Lung (tissue), 11 donors: ENCODE measurements at regions not wholly inside any gene's neighbourhood (a gene's known extent, or its start where the extent isn't known, plus 50 kb on each side); places are given as distances from the start of the nearest gene placed in this dataset.
"Not testable (repeated sequence)": the region's sequence is repeated elsewhere in the genome, so short reads cannot be mapped to it uniquely, and the experiment has no call there.

Experiments used
- ATAC-seq: fragments of 200-7000 bp; cut with Tn5 transposase; one replicate; pipeline ENCODE4 v1.9.1; 2020; ENCODE audit warnings: moderate number of reproducible peaks; ENCODE audit not compliant: insufficient read depth, low FRiP score
- DNase-seq, 3 donors: peaks; one replicate each; pipeline ENCODE4 v3.0.0-alpha.2; 2013 to 2017
- H3K27ac ChIP-seq, 2 donors: one replicate each; pipeline ENCODE4 v1.5.1; 2013; ENCODE audit warnings: mild to moderate bottlenecking in 2 of 2, moderate library complexity in 2 of 2, control low read depth in 1 of 2, inconsistent platforms in 1 of 2, low read depth in 1 of 2, low read length in 1 of 2
- H3K27me3 ChIP-seq, 3 donors: one replicate each; pipeline ENCODE4 v1.5.1; 2013; ENCODE audit warnings: low read length in 2 of 3; ENCODE audit not compliant: control insufficient read depth in 3 of 3, insufficient read depth in 3 of 3
- H3K36me3 ChIP-seq, 4 donors: one replicate each; pipeline ENCODE4 v1.5.1; 2013; ENCODE audit warnings: low read length in 4 of 4, mild to moderate bottlenecking in 1 of 4, moderate library complexity in 1 of 4; ENCODE audit not compliant: control insufficient read depth in 4 of 4, insufficient read depth in 4 of 4
- H3K4me1 ChIP-seq, 5 donors: one replicate each; pipeline ENCODE4 v1.5.1; 2013; ENCODE audit warnings: low read length in 5 of 5, mild to moderate bottlenecking in 2 of 5, moderate library complexity in 1 of 5; ENCODE audit not compliant: control insufficient read depth in 5 of 5, insufficient read depth in 5 of 5
- H3K4me3 ChIP-seq: one replicate; pipeline ENCODE4 v1.5.1; 2013; ENCODE audit warnings: mild to moderate bottlenecking, control low read depth, moderate library complexity
- H3K9ac ChIP-seq, 2 donors: one replicate each; pipeline ENCODE4 v1.5.1; 2013; ENCODE audit warnings: low read length in 2 of 2, control low read depth in 1 of 2; ENCODE audit not compliant: insufficient read depth in 1 of 2
- H3K9me3 ChIP-seq, 4 donors: one replicate each; pipeline ENCODE4 v1.5.1; 2013; ENCODE audit warnings: low read length in 3 of 4, mild to moderate bottlenecking in 1 of 4, moderate library complexity in 1 of 4; ENCODE audit not compliant: control insufficient read depth in 4 of 4, insufficient read depth in 3 of 4
- WGBS, 2 donors: extraction: QIAGEN DNeasy Blood & Tissue Kit; methylation state at CpG; one replicate each; pipeline ENCODE4 v1.1.7; 2013; 5-methylcytosine and 5-hydroxymethylcytosine counted together
- TF ChIP-seq, protein P1 (sequence below): IDR thresholded peaks from 2 replicates; pipeline ENCODE4 v1.5.1; 2012; ENCODE audit warnings: mild to moderate bottlenecking; ENCODE audit errors: control extremely low read depth, extremely low read depth
- donor health status: control.
- donor health status: control.
- donor health status: Bipolar disorder and iron deficiency.
- donor health status: healthy.
- donor health status: DM: yes; HTN: yes; CAD: no.

DNA sequence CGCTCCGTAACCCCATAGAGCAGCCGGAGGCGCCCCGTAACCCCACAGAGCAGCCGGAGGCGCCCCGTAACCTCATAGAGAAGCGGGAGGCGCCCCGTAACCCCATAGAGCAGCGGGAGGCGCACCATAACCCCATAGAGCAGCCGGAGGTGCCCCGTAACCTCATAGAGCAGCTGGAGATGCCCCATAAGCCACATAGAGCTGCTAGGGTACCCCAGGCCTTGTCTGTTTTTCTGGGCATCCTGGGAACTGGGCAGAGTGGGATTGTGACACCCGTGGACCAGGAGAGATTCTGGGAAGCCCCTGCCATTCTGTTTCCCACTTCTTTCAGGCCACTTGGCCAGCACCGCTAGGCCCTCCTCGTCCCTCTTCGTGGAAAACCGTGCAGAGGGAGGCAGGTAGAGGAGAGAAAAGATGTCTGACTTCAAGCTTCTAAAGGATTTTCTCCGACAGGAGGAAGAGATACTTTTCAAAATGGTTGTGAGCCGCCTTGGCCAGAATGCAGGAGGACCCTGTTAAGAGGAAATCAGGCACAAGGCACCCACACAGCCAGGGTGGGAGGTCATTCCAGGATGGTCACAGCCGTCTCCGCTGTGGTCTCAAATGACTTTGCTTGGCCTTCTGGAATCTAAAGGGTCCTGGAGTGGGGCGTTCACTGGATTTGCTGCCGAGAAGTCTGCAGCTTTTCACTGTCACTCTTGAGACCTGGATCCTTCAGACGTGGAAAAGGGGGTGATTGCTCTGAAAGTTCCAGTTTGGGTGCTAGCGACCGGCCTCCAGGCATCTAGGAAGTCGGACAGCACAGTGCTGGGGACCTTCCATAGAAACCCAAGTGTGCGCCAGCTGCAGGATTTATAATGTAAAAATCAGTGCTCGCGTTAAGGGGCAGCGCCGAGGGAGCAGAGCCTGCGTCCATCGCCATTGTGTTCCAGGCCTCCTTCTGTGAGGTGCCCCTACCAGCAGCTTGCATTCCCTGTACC is 178.3 kb upstream of the ZNF469 start:
- not testable (repeated sequence) for H3K27me3 ChIP-seq, H3K9me3 ChIP-seq, H3K4me1 ChIP-seq, H3K36me3 ChIP-seq, ATAC-seq, H3K9ac ChIP-seq, DNase-seq, H3K27ac ChIP-seq, H3K4me3 ChIP-seq
- WGBS, 2 donors: 80 to 83% methylated on average over 31 to 33 of the region's 37 CpGs

DNA sequence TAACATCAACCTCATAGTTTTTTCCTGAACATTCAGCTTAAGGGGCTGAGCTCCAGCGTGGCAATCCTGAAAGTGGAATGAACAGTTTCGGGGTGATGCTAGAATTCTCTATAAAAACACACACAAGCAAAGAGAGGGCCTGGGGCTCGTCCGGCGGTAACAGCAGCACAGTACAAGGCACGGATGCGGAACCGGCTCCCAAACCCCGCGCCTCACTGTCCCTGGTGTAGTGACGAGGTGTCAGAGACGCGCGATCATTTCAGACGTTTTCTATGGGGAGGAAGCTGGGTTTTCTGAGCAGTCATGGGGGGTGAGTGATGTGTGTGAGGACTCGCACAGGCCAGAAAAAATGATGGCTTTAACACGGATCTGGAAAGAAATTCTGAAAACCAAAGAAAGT is 177.3 kb upstream of the ZNF469 start:
- H3K4me1 ChIP-seq, ATAC-seq: not testable (repeated sequence)
- 88 to 91% methylated on average over 17 of the region's 17 CpGs for WGBS, 2 donors

DNA sequence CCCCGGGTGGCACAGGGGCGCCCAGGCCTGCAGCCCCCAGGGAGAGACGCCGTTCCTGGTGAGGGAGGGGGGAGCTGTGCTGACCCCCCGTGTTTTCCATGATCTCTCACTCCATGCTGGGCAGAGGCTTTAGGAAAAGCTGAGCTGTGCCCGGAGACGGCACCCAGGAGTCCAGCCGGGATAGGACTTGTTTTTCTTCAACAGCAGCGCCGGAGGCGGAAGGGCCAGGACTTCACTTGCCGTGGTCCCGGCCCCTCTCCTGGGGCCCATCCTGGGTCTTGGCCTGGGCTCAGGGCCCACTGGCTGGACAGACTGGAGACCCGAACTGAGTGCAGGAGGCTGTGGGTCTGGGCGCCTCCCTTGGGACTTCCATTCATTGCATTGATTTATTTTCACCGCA is 176.8 kb upstream of the ZNF469 start:
- ATAC-seq, DNase-seq: not testable (repeated sequence)
- 77 to 87% methylated on average over 11 to 13 of the region's 16 CpGs for WGBS, 2 donors

More for the DNA sequence above, 177.3 kb upstream of the ZNF469 start:
- H3K27me3 ChIP-seq, H3K27ac ChIP-seq, H3K9me3 ChIP-seq, H3K4me3 ChIP-seq, DNase-seq, H3K36me3 ChIP-seq, H3K9ac ChIP-seq: not testable (repeated sequence)

DNA sequence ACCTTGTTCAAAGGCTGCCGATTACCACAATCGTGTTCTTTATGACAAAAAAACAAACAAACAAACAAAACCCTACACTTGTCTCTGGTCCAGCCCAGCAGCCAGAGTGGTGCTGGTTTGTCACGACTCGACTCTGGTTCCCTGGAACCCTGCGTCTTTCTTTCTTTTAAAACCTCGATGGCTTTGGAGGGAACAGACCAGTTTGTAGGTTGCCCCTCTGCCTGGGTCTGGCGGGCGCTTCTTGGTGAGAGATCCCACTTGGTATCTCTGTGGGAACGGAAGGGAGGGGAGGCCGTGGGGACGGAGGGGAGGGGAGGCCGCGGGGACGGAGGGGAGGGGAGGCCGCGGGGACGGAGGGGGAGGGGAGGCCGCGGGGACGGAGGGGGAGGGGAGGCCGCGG is 176.2 kb upstream of the ZNF469 start:
- not testable (repeated sequence) for H3K27ac ChIP-seq, H3K4me3 ChIP-seq, DNase-seq, H3K9ac ChIP-seq, H3K4me1 ChIP-seq, H3K27me3 ChIP-seq, ATAC-seq, H3K36me3 ChIP-seq, H3K9me3 ChIP-seq
- 82 to 84% methylated on average over 10 to 11 of the region's 22 CpGs for WGBS, 2 donors

More for the DNA sequence above, 176.8 kb upstream of the ZNF469 start:
- H3K27ac ChIP-seq, H3K4me1 ChIP-seq, H3K9me3 ChIP-seq, H3K36me3 ChIP-seq, H3K9ac ChIP-seq, H3K4me3 ChIP-seq, H3K27me3 ChIP-seq: not testable (repeated sequence)

DNA sequence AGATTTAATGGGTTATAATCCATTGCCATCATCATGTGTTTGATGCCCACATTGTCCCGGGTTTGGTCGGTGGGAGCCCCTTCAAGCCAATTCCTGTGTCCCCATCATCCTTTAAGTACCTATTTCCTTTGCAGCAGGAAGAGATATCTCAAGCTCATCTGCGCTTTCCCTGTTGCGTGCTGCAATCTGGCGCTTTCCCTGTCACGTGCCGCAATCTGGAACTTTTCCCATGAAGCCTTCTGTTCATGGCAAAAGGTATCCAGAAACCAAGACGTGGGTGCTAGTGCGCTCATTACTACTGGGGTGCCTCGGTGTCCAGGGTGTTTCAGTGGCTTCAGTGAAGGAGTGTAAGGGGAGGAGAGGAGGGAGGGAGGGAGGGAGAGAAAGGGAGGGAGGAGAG is 174.6 kb upstream of the ZNF469 start:
- no peak overlapping the region for H3K9ac ChIP-seq
- WGBS, 2 donors: 66 to 67% methylated on average over 10 of the region's 10 CpGs
- no peak for DNase-seq
- H3K4me3 ChIP-seq: no peak overlapping the region
- no peak overlapping the region for H3K27ac ChIP-seq
- no peaks in the 10 kb centered on the region for H3K9me3 ChIP-seq
- H3K4me1 ChIP-seq: no peaks in the 10 kb centered on the region
- H3K36me3 ChIP-seq: no peaks in the 10 kb centered on the region
- TF ChIP-seq, protein P1, sequence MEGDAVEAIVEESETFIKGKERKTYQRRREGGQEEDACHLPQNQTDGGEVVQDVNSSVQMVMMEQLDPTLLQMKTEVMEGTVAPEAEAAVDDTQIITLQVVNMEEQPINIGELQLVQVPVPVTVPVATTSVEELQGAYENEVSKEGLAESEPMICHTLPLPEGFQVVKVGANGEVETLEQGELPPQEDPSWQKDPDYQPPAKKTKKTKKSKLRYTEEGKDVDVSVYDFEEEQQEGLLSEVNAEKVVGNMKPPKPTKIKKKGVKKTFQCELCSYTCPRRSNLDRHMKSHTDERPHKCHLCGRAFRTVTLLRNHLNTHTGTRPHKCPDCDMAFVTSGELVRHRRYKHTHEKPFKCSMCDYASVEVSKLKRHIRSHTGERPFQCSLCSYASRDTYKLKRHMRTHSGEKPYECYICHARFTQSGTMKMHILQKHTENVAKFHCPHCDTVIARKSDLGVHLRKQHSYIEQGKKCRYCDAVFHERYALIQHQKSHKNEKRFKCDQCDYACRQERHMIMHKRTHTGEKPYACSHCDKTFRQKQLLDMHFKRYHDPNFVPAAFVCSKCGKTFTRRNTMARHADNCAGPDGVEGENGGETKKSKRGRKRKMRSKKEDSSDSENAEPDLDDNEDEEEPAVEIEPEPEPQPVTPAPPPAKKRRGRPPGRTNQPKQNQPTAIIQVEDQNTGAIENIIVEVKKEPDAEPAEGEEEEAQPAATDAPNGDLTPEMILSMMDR: no peak
- no peaks in the 10 kb centered on the region for H3K27me3 ChIP-seq
- ATAC-seq: no peak

DNA sequence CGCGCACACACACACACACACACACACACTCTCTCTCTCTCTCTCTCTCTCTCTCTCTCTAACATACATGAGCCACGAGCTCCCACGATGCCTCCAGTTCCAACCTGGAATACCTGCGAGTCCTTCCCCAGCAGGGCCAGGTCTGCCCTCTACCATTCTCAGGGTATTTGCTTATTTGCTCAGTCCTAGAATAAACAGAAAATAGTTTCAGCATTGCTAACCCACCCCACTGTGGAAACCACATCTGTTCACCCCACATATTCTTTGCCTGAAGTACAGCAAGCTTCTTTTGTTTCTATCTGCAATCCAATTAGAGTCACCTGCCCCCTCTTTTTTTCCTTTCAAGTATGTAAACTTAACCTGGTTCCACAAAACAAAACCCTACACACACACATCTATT is 174.0 kb upstream of the ZNF469 start:
- H3K4me1 ChIP-seq, H3K27me3 ChIP-seq, H3K27ac ChIP-seq, H3K4me3 ChIP-seq, H3K36me3 ChIP-seq, DNase-seq, H3K9me3 ChIP-seq, ATAC-seq, H3K9ac ChIP-seq: not testable (repeated sequence)
- 5% methylated on average over 2 of the region's 5 CpGs; no CpG with 5 or more reads in 1 of the 2 donors for WGBS, 2 donors

DNA sequence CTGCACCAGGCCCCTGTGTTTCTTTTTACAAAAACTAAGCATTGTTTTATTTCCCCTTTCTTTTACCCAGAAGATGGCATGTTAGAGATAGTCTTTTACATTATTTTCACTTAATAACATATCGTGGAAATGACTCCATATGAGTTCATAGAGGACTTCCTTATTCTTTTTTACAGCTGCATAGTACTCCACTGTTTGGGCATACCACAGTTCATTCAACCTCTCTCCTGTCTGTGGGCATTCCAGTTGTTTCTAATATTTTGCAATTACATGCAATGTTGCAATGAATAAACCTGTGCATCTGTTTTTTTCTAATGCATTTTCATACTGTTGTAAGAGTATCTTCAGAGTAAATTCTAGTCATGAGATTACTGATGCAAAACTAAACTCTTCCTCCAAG is 173.2 kb upstream of the ZNF469 start:
- not testable (repeated sequence) for H3K36me3 ChIP-seq, H3K27me3 ChIP-seq, ATAC-seq, H3K4me1 ChIP-seq, H3K4me3 ChIP-seq, H3K9me3 ChIP-seq, DNase-seq, H3K9ac ChIP-seq, H3K27ac ChIP-seq
- WGBS, 2 donors: 83 to 92% methylated on average over 1 of the region's 1 CpG
